Endothelial cell of umbilical vein (primary cell): ENCODE measurements at regions not wholly inside any gene's neighbourhood (a gene's known extent, or its start where the extent isn't known, plus 50 kb on each side); places are given as distances from the start of the nearest gene placed in this dataset.

Source experiments
- BruUV-seq: library from RNA; stranded (reverse); fragments of 400-500 nt; replicated peaks from 2 replicates; lab custom pipeline; 2021; lab: Mats Ljungman, UMichigan
- CTCF ChIA-PET: fragments of 300-600, 350-600 bp; sonication (Branson Sonifier 250); formaldehyde crosslinking; loops from one replicate; lab custom pipeline; 2021; ENCODE audit warnings: antibody characterized with exemption, inconsistent platforms; lab: Charles Lee
- POLR2A ChIA-PET: fragments of 300-600, 350-600 bp; sonication (Branson Sonifier 250); formaldehyde crosslinking; loops from one replicate; lab custom pipeline; 2021; ENCODE audit warnings: antibody characterized with exemption, inconsistent platforms; lab: Charles Lee
- DNase-seq: peaks from one replicate; pipeline ENCODE4 v3.0.0-alpha.2; 2011; ENCODE audit warnings: low read depth, low spot score
- FAIRE-seq: peaks from 2 replicates; lab custom pipeline; 2011; peaks lifted over from hg19 to GRCh38; lab: Jason Lieb, UNC
- H2AFZ ChIP-seq: 2 replicates; pipeline ENCODE4 v1.6.0; 2012; ENCODE audit warnings: low read depth, low read length, control low read depth, inconsistent platforms
- H3K27ac ChIP-seq: 2 replicates; pipeline ENCODE4 v1.5.1; 2011; ENCODE audit warnings: low read depth, mild to moderate bottlenecking, control low read depth, low read length, moderate library complexity; ENCODE audit not compliant: insufficient read depth
- H3K27me3 ChIP-seq, 2 experiments: 2 replicates each; pipeline versions ENCODE4 v1.6.0 to v1.6.1; 2011; ENCODE audit warnings: low read length in 2 of 2, mixed read lengths in 1 of 2; ENCODE audit not compliant: control insufficient read depth in 2 of 2, insufficient read depth in 2 of 2
- H3K36me3 ChIP-seq, 2 experiments: 2 replicates in 1 of 2; 3 replicates in 1 of 2; pipeline ENCODE4 v1.5.1; 2011; ENCODE audit warnings: low read length in 2 of 2, mild to moderate bottlenecking in 1 of 2, moderate library complexity in 1 of 2; ENCODE audit not compliant: control insufficient read depth in 2 of 2, insufficient read depth in 2 of 2; ENCODE audit errors: extremely low read depth in 1 of 2
- H3K4me1 ChIP-seq: 3 replicates; pipeline ENCODE4 v1.5.1; 2011; ENCODE audit warnings: mild to moderate bottlenecking, low read length; ENCODE audit not compliant: control insufficient read depth, insufficient read depth; ENCODE audit errors: extremely low read depth
- H3K4me2 ChIP-seq: 2 replicates; pipeline ENCODE4 v1.6.1; 2011; ENCODE audit warnings: low read length, control low read depth, mixed read lengths; ENCODE audit not compliant: insufficient read depth
- H3K4me3 ChIP-seq, 3 experiments: fragments of 200-600 bp in 1 of 3; sonication (generic), shearing (Covaris generic) in 1 of 3; replicated peaks in 1 of 3; 2 replicates each; pipeline ENCODE4 v1.5.1; 2011 to 2016; ENCODE audit warnings: control low read depth in 3 of 3, low read length in 3 of 3, mild to moderate bottlenecking in 2 of 3, inconsistent platforms in 1 of 3, low read depth in 1 of 3, moderate library complexity in 1 of 3; ENCODE audit not compliant: insufficient read depth in 1 of 3
- H3K79me2 ChIP-seq: 2 replicates; pipeline ENCODE4 v1.6.0; 2012; ENCODE audit warnings: low read length, inconsistent platforms; ENCODE audit not compliant: control insufficient read depth, insufficient read depth
- H3K9ac ChIP-seq: replicated peaks from 2 replicates; pipeline ENCODE3; 2011; ENCODE audit warnings: low read length, control low read depth; ENCODE audit not compliant: insufficient read depth; ENCODE audit errors: extremely low read depth
- H3K9me1 ChIP-seq: replicated peaks from 3 replicates; pipeline ENCODE4 v1.6.0; 2011; ENCODE audit warnings: mild to moderate bottlenecking, low read length; ENCODE audit not compliant: control insufficient read depth, insufficient read depth; ENCODE audit errors: extremely low read depth
- H3K9me3 ChIP-seq: replicated peaks from 2 replicates; pipeline ENCODE4 v1.5.1; 2012; ENCODE audit warnings: low read length, inconsistent platforms; ENCODE audit not compliant: control insufficient read depth, insufficient read depth
- H4K20me1 ChIP-seq: replicated peaks from 2 replicates; pipeline ENCODE3; 2011; ENCODE audit warnings: mild to moderate bottlenecking, low read length; ENCODE audit not compliant: control insufficient read depth, insufficient read depth; ENCODE audit errors: extremely low read depth
- CTCF ChIP-seq, 2 donors: IDR thresholded peaks; 1 replicate in 1 of 2; 2 replicates in 1 of 2; pipeline ENCODE4 v1.5.1; 2011; ENCODE audit warnings: low read length in 2 of 2, mild to moderate bottlenecking in 2 of 2, moderate library complexity in 2 of 2, control low read depth in 1 of 2, inconsistent platforms in 1 of 2, low read depth in 1 of 2; ENCODE audit not compliant: insufficient read depth in 1 of 2; ENCODE audit errors: extremely low read depth in 1 of 2
- EZH2 ChIP-seq: IDR thresholded peaks from 2 replicates; pipeline ENCODE4 v1.6.1; 2012; ENCODE audit warnings: borderline replicate concordance, low read depth, mild to moderate bottlenecking, moderate library complexity, low read length, inconsistent platforms; ENCODE audit not compliant: severe bottlenecking
- FOS ChIP-seq: IDR thresholded peaks from 2 replicates; pipeline ENCODE4 v1.6.1; 2011; ENCODE audit warnings: mild to moderate bottlenecking, low read length, moderate library complexity, borderline replicate concordance; ENCODE audit not compliant: insufficient read depth
- GATA2 ChIP-seq: IDR thresholded peaks from 2 replicates; pipeline ENCODE4 v1.7.0; 2011; ENCODE audit warnings: low read depth, mild to moderate bottlenecking, moderate library complexity, mixed read lengths, low read length; ENCODE audit not compliant: insufficient read length, insufficient read depth
- JUN ChIP-seq: IDR thresholded peaks from 2 replicates; pipeline ENCODE4 v1.6.1; 2011; ENCODE audit warnings: borderline replicate concordance, low read depth; ENCODE audit not compliant: insufficient read length, insufficient read depth
- MAX ChIP-seq: IDR thresholded peaks from 2 replicates; pipeline ENCODE4 v1.6.1; 2011; ENCODE audit not compliant: insufficient read depth, insufficient read length
- MYC ChIP-seq: IDR thresholded peaks from one replicate; pipeline ENCODE4 v1.6.1; 2011; ENCODE audit warnings: mild to moderate bottlenecking, low read depth, low read length
- POLR2A ChIP-seq: IDR thresholded peaks from 2 replicates; pipeline ENCODE4 v1.6.1; 2012; ENCODE audit warnings: low read depth, mild to moderate bottlenecking, control low read depth, low read length
- POLR2AphosphoS5 ChIP-seq: IDR thresholded peaks from 2 replicates; pipeline ENCODE4 v1.6.1; 2012; ENCODE audit warnings: low read depth, mild to moderate bottlenecking, control low read depth, low read length, moderate library complexity; ENCODE audit not compliant: insufficient read depth
- dilution Hi-C: fragments of 300-500 bp; cut with MboI; formaldehyde crosslinking; loops from one replicate; pipeline ENCODE4 v1.15.0; 2019; ENCODE audit warnings: low sequenced_read_pairs; ENCODE audit not compliant: extremely low pct_ligation_motif_present
- intact Hi-C: fragments of 100-400 bp; cut with micrococcal nuclease; formaldehyde crosslinking; loops from one replicate; pipeline ENCODE4 v1.10.0; 2022

- intact Hi-C loops (loop anchor here (5.0 kb wide), 1 partner anchor 737 kb away; no protein-coding TSS in a partner anchor), dilution Hi-C loops (no loop called here)
- TF ChIP-seq JUN (no peak), MAX (no peak), CTCF (IDR thresholded peaks at IDR 0.05; ENCODE audit: extremely low read depth in 1 of 2, insufficient read depth in 1 of 2, low read depth in 1 of 2, low read length in 2 of 2) (no peak), GATA2 (no peak), POLR2A (no peak), EZH2 (no peak), FOS (no peak), POLR2AphosphoS5 (no peak), MYC (no peak)
- no peaks in the 10 kb centered on the region for H3K36me3 ChIP-seq
- no peaks in the 10 kb centered on the region for H3K27me3 ChIP-seq
- no peaks in the 10 kb centered on the region for H3K9me3 ChIP-seq
- no peak overlapping the region for H3K27ac ChIP-seq
- DNase-seq (no peak), FAIRE-seq (no peak)
- BruUV-seq: no TSS peak
- ChIA-PET POLR2A (no interaction called here), CTCF (interaction anchor here (0.8 to 1.3 kb wide), 3 partner anchors 18 to 267 kb away, joined by 3 to 5 read pairs (median 5); no protein-coding TSS in a partner anchor)
- no peak overlapping the region for H2AFZ ChIP-seq
- no peaks in the 10 kb centered on the region for H3K9me1 ChIP-seq
- H4K20me1 ChIP-seq: no peaks in the 10 kb centered on the region
- no peak overlapping the region for H3K4me2 ChIP-seq
- H3K4me1 ChIP-seq: peaks cover 23% of the 10 kb centered on the region
- no peak overlapping the region for H3K9ac ChIP-seq
- no peaks in the 10 kb centered on the region for H3K79me2 ChIP-seq
- no peak overlapping the region for H3K4me3 ChIP-seq
Measured at GRCh38 chr4:184269879-184270430, 52.3 kb upstream of the ENPP6 start.
